Endothelial cell (in vitro differentiated cells): ENCODE measurements at regions not wholly inside any gene's neighbourhood (a gene's known extent, or its start where the extent isn't known, plus 50 kb on each side); places are given as distances from the start of the nearest gene placed in this dataset.

Source experiments
- DNase-seq: peaks from one replicate; pipeline ENCODE4 v3.0.0; 2021; ENCODE audit warnings: low spot score
- H3K27ac Mint-ChIP-seq: one replicate; pipeline ENCODE4 v1.8.0; 2021; ENCODE audit warnings: mixed read lengths, inconsistent platforms; ENCODE audit not compliant: unreplicated experiment
- H3K27me3 Mint-ChIP-seq: one replicate; pipeline ENCODE4 v1.8.0; 2021; ENCODE audit warnings: mild to moderate bottlenecking, moderate library complexity, mixed read lengths, inconsistent platforms; ENCODE audit not compliant: unreplicated experiment
- H3K36me3 Mint-ChIP-seq: one replicate; pipeline ENCODE4 v1.8.0; 2021; ENCODE audit warnings: mild to moderate bottlenecking, low read depth, mixed read lengths, inconsistent platforms; ENCODE audit not compliant: unreplicated experiment
- H3K4me1 Mint-ChIP-seq: one replicate; pipeline ENCODE4 v1.8.0; 2021; ENCODE audit warnings: mild to moderate bottlenecking, mixed read lengths, inconsistent platforms; ENCODE audit not compliant: unreplicated experiment
- H3K4me3 Mint-ChIP-seq: one replicate; pipeline ENCODE4 v1.8.0; 2021; ENCODE audit warnings: mild to moderate bottlenecking, mixed read lengths, inconsistent platforms; ENCODE audit not compliant: unreplicated experiment
- H3K9me3 Mint-ChIP-seq: one replicate; pipeline ENCODE4 v1.8.0; 2021; ENCODE audit warnings: mixed read lengths, inconsistent platforms; ENCODE audit not compliant: unreplicated experiment
- CTCF ChIP-seq: fragments of 200-600 bp; sonication (generic); IDR thresholded peaks from one replicate; pipeline ENCODE4 v1.5.0; 2021; ENCODE audit warnings: antibody characterized with exemption; ENCODE audit not compliant: unreplicated experiment

GRCh38 chr1:76781447-76781846, 85.8 kb upstream of the ST6GALNAC5 start:
- no peak for DNase-seq
- no peak for TF ChIP-seq CTCF
- no peaks in the 10 kb centered on the region for H3K4me1 Mint-ChIP-seq
- no peaks in the 10 kb centered on the region for H3K9me3 Mint-ChIP-seq
- H3K27me3 Mint-ChIP-seq = no peaks in the 10 kb centered on the region
- no peaks in the 10 kb centered on the region for H3K36me3 Mint-ChIP-seq
- H3K4me3 Mint-ChIP-seq = no peak overlapping the region
- H3K27ac Mint-ChIP-seq = no peak overlapping the region

- Mint-ChIP-seq H3K27ac (no peak overlapping the region), H3K9me3 (no peaks in the 10 kb centered on the region), H3K27me3 (no peaks in the 10 kb centered on the region), H3K36me3 (no peaks in the 10 kb centered on the region), H3K4me3 (no peak overlapping the region), H3K4me1 (no peaks in the 10 kb centered on the region)
- no peak for DNase-seq
- TF ChIP-seq CTCF = no peak
These were observed 84.5 kb upstream of the ST6GALNAC5 start for GRCh38 chr1:76782809-76783208.

GRCh38 chr1:76784502-76784901, 82.8 kb upstream of the ST6GALNAC5 start:
- H3K27me3 Mint-ChIP-seq = no peaks in the 10 kb centered on the region

GRCh38 chr1:76786222-76786621, 81.1 kb upstream of the ST6GALNAC5 start:
- H3K27me3 Mint-ChIP-seq = no peaks in the 10 kb centered on the region
- no peaks in the 10 kb centered on the region for H3K36me3 Mint-ChIP-seq
- DNase-seq = no peak
- no peaks in the 10 kb centered on the region for H3K9me3 Mint-ChIP-seq
- no peak for TF ChIP-seq CTCF
- no peaks in the 10 kb centered on the region for H3K4me1 Mint-ChIP-seq
- H3K27ac Mint-ChIP-seq = no peak overlapping the region
- no peak overlapping the region for H3K4me3 Mint-ChIP-seq

More at GRCh38 chr1:76784502-76784901, 82.8 kb upstream of the ST6GALNAC5 start:
- H3K4me1 Mint-ChIP-seq = no peaks in the 10 kb centered on the region
- H3K36me3 Mint-ChIP-seq = no peaks in the 10 kb centered on the region
- no peak for DNase-seq
- H3K9me3 Mint-ChIP-seq = no peaks in the 10 kb centered on the region
- no peak overlapping the region for H3K4me3 Mint-ChIP-seq
- TF ChIP-seq CTCF = no peak
- no peak overlapping the region for H3K27ac Mint-ChIP-seq

GRCh38 chr1:76793594-76793993, 73.7 kb upstream of the ST6GALNAC5 start:
- Mint-ChIP-seq H3K9me3 (no peaks in the 10 kb centered on the region), H3K4me3 (no peak overlapping the region), H3K36me3 (no peaks in the 10 kb centered on the region), H3K27me3 (no peaks in the 10 kb centered on the region), H3K4me1 (no peaks in the 10 kb centered on the region), H3K27ac (no peak overlapping the region)
- no peak for TF ChIP-seq CTCF
- DNase-seq = no peak
